Stomach (tissue), 4 donors: ENCODE measurements at regions not wholly inside any gene's neighbourhood (a gene's known extent, or its start where the extent isn't known, plus 50 kb on each side); places are given as distances from the start of the nearest gene placed in this dataset.

Experiments
- CTCF ChIP-seq, 7 experiments: fragments of 450-650 bp in 4 of 7; fragments of 200-600 bp in 3 of 7; sonication (generic) in 3 of 7; IDR thresholded peaks; one replicate each; pipeline ENCODE4 v1.5.1; 2016 to 2019; ENCODE audit warnings: antibody characterized with exemption in 7 of 7, control low read depth in 2 of 7, mild to moderate bottlenecking in 1 of 7
- EP300 ChIP-seq: sonication (generic); formaldehyde crosslinking; IDR thresholded peaks from one replicate; pipeline ENCODE4 v1.6.1; 2017; ENCODE audit warnings: antibody characterized with exemption
- POLR2A ChIP-seq, 4 donors: fragments of 450-650 bp; IDR thresholded peaks; one replicate each; pipeline ENCODE4 v1.6.1; 2016; ENCODE audit warnings: antibody characterized with exemption in 4 of 4, control low read depth in 2 of 4, mild to moderate bottlenecking in 1 of 4, moderate library complexity in 1 of 4
- POLR2AphosphoS5 ChIP-seq, 3 donors: sonication (generic); formaldehyde crosslinking; IDR thresholded peaks; one replicate each; pipeline ENCODE4 v1.6.1; 2016; ENCODE audit warnings: antibody characterized with exemption in 3 of 3

- TF ChIP-seq EP300 = no peak
- TF ChIP-seq CTCF (IDR thresholded peaks at IDR 0.05) = no peak
- no peak for TF ChIP-seq POLR2A (IDR thresholded peaks at IDR 0.05)
- no peak for TF ChIP-seq POLR2AphosphoS5 (IDR thresholded peaks at IDR 0.05)
Measured at GRCh38 chr5:125298258-125298657, 551.8 kb upstream of the ZNF608 start.
